GM19395 (cell line): ENCODE measurements at regions not wholly inside any gene's neighbourhood (a gene's known extent, or its start where the extent isn't known, plus 50 kb on each side); places are given as distances from the start of the nearest gene placed in this dataset.
"Not testable (repeated sequence)": the region's sequence is repeated elsewhere in the genome, so short reads cannot be mapped to it uniquely, and the experiment has no call there.

Source experiments
- ATAC-seq: cut with Tn5 transposase; IDR thresholded peaks from one replicate; pipeline ENCODE4 v1.9.1; 2021; ENCODE audit warnings: mild to moderate bottlenecking, moderate library complexity; ENCODE audit not compliant: unreplicated experiment

GRCh38 chr10:45056806-45057205 is 56.1 kb downstream of the ZNF22 start:
- ATAC-seq: not testable (repeated sequence)

GRCh38 chr10:45058580-45058979 is 57.9 kb downstream of the ZNF22 start:
- ATAC-seq: no peak

GRCh38 chr10:45058992-45059561 is 58.4 kb downstream of the ZNF22 start:
- ATAC-seq: no peak

GRCh38 chr10:45059632-45060031 is 58.9 kb downstream of the ZNF22 start:
- no peak for ATAC-seq

GRCh38 chr10:45061982-45062381 is 61.3 kb downstream of the ZNF22 start:
- no peak for ATAC-seq

DNA sequence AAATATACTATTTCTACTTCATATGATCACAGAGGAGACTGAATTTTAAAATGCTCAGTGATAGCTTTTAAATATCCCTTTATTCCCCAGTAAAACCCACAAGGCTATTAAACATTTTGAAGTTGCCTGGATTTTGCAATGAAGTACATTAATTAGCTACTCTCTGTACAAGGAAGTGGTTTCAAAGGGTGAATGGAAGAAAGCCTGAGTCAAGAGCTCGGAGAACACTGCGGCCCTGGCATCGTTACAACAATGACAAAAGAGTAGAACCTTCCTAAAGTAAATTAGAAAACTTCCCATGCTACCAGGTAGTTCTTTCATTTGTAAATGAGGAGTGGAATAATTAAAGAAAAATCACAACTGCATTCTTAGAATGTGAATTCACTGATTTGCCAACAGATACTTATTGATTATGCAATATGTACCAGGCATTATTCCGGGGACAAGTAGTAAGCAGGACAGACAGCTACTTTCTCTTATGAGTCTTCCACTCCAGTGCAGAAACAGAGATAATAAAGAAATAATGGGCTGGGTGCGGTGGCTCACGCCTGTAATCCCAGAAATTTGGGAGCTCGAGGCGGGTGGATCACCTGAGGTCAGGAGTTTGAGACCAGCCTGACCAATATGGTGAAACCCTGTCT is 63.0 kb downstream of the ZNF22 start:
- no peak for ATAC-seq

DNA sequence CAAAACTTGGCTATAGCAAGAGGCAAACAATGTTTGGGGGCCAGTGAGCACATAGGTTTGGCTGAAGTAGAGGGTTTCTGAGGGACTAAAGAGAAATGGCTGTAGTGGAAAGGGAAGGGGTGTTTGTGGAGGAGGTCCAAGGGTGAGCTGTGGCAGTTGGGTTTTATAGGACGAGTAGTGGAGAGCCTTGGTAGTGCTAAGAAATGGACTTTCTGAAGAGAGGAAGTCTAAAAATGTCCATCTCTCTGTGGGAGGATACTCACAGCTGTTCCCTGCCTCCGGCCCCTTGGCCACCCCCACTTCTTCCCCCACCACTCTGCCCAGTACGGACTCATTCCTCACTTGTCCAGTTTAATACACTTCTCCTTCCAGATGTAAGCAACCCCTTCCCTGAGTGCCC is 64.3 kb downstream of the ZNF22 start:
- ATAC-seq: no peak

DNA sequence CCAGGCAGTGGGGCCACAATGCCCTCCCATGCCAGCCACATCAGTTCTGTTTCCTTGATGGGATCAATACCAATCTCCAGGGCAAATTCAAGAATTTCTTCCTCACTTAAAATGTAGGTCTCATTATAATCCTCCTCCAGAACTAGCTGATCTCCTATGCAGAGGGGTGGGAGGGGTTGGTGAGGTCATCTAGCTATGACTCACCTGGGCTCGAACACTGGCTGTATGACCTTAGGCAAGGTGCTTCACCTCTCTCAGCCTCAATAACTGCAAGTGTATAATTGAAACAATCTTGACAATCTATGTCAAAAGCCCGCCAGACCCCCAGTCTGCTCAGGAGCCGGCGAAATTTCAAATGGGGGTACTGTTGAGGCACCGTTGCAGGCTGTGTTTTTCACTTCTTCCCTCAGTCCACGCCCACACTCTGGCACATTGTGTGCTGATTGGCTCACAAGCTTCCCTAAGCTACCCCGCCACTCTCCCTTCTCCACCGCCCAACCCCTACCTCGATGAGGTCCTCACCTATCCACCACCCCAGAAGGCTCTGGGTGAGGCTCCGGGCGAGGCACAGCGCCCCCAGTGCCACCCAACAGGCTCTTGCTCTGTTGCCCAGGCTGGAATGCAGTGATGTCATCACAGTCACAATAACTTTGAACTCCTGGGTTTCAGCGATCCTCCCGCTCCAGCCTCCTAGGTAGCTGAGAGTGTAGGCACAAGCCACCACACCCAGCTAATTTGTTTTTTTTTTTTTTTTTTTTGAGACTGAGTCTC is 70.5 kb downstream of the ZNF22 start:
- no peak for ATAC-seq

GRCh38 chr10:45075216-45075615 is 74.5 kb downstream of the ZNF22 start:
- no peak for ATAC-seq

DNA sequence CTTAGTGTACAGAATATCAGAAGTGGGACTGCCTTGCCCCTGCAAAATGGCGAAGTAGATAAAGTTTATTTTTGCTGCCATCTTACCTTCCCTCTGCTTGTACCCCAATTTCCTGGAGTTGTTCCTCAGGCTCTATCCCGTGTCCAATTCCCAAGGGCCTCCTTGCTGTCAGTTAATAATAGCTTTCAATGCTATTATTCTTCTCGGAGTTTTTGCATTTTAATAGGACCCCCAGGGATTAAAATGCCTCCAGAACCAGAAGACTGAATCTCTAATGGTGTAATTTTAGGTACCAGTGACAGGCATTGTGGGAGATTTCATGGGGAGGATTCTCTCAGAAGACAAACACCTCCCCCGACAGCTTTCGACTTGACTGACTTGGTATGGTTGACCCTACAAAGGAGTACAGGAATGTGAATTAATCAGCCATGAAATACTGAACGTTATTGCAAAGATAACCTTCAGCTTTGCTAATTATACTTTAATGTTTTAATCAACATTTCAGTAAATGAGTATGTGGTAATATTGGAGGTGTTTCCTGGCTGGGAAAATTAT is 75.2 kb downstream of the ZNF22 start:
- no peak for ATAC-seq

GRCh38 chr10:45076891-45077290 is 76.2 kb downstream of the ZNF22 start:
- ATAC-seq: no peak

DNA sequence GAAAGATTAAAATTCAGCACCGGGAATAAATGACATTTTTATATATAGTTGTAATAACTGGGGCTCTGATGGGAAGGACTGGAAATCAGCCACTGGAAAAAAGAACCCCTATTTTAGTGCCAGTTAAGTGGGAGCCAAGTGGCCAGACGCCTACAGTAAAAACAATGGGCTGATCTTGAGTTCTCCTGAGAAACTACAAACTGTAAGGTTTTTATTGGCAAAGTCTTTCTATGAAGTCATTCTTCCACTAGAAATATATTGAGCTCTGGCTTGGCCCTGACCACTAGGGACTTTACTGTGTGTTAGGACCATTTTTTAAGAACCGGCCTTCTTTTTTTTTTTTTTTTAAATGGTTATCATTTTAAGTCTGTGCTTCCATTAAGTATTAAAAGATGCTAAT is 79.6 kb downstream of the ZNF22 start:
- no peak for ATAC-seq

DNA sequence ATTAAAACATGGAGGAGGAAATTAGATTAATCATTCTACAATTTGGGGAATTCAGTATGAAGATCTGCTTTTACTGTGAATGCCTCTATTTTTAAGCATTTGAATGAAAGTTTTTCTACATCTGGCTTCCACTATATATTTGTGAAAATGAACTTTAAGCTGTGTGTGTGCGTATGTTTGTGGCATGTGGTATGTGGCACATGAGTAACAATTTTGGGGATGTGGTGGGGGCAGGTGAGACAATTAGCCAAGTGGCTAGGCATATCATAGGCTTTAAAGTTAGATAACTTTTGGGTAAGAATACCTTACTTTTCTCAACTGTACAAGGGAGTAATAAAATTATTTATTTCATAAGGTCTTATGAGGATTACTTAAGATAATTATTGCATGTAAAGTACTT is 81.5 kb downstream of the ZNF22 start:
- no peak for ATAC-seq

- ATAC-seq: no peak
Observed at GRCh38 chr10:45091968-45092367, 91.2 kb downstream of the ZNF22 start.

DNA sequence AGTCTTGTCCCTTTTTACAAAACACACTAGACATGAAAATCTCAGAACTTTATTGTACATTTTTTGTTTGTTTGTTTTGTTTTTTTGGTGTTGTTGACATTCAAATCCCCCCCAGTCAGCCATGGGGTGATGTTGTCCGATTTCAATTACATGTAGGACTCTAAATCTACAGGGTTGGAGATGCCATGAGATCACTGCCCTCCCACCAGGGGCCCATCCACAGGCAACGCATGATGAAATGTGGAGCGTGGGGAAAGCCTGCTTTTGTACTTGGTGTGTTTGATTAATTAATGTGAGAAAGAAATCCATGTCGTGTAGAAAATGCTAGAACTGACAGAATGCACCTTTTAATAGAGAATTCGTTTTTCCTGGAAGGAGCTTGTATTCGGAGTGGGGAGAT is 93.2 kb downstream of the ZNF22 start:
- no peak for ATAC-seq

DNA sequence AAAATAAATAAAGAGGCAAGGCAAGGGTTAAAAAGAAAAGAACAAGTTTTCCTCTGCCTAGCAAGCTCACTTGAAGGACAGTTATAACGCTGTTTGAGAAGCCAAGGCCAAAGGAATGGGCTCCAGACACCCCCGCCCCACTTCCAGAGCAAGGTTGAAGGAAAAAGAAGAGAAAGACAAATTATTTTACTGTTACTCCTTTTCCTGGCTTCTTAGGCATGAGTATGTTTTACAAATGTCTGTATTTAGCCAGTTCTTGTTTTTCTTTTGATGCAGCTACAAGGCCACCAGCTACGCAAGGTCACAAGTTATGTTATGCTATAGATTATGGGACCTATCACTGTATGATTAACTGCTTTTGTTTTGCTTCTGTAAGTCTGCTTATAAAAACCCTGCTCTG is 94.6 kb downstream of the ZNF22 start:
- no peak for ATAC-seq

- ATAC-seq: no peak
Observed at GRCh38 chr10:45096001-45096400, 95.3 kb downstream of the ZNF22 start.

DNA sequence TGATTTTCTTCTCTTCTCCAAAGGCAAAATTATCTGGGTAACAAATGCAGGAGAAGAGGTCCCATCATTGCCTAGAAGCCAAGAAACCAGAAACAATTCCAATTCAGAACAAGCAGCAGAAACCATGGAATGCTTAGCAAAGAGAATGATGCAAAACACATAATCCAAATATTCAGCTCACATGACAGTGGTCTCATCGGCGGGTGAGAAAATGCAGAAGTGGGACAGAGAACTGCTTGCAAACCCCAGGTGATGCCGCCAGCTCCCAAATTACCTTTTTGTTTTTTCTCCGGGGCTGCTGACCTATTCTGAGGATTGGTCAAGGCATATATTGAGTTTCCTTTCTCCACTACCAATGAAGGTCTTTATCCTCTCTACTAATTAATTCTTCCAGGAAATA is 99.7 kb downstream of the ZNF22 start:
- no peak for ATAC-seq

- ATAC-seq: no peak
Observed at GRCh38 chr10:45104674-45105073, 104.0 kb downstream of the ZNF22 start.

DNA sequence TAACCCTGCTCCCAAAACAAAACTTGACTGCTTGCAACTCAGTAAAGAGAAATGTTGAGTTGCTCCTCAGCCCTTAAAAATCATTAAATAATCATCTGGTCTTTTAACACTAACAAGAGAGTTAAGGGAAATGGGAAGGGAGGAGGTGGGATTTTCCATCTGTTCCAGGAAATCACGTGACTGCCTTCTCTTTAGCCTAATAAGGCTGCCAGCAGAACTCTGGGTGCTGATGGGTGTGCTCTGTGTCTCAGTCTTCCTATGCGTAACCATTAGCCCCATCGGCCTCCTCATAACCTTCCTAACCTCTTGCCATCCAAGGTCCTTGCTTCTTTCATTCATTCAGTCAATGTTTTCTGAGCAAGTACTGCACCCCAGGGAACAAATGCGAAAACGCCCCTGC is 104.6 kb downstream of the ZNF22 start:
- ATAC-seq: not testable (repeated sequence)

GRCh38 chr10:45106236-45106856 is 105.6 kb downstream of the ZNF22 start:
- no peak for ATAC-seq

DNA sequence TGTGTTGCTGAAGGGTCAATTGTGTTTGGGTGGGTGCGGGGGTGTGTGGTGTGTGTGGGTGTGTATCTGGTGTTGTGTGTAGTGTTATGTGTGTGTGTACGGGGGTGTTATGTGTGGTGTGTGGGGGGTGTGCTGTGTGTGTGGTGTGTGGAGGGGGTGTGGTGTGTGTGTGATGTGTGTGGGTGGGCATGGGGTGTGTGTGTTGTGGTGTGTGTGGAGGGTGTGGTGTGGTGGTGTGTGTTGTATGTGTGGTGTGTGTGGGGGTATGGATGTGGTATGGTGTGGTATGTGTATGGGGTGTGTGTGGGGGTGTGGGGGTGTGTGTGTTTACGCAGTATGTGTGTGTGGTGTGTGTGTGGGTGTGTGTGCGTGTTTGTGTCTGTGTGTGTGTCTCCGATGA is 110.8 kb downstream of the ZNF22 start:
- ATAC-seq: no peak
